SU-DHL-6 (cell line): ENCODE measurements at regions not wholly inside any gene's neighbourhood (a gene's known extent, or its start where the extent isn't known, plus 50 kb on each side); places are given as distances from the start of the nearest gene placed in this dataset.

Source experiments
- H2AFZ ChIP-seq: fragments of 200-600 bp; sonication (generic); 2 replicates; pipeline ENCODE4 v1.6.1; 2014; ENCODE audit warnings: low read depth, mild to moderate bottlenecking, moderate library complexity, mixed read lengths, antibody characterized with exemption, low read length; ENCODE audit not compliant: severe bottlenecking
- H3F3A ChIP-seq: fragments of 200-600 bp; shearing (Covaris generic); 2 replicates; pipeline ENCODE4 v1.6.0; 2016; ENCODE audit warnings: antibody characterized with exemption, mild to moderate bottlenecking; ENCODE audit not compliant: insufficient read depth
- H3K27ac ChIP-seq: fragments of 200-600 bp; sonication (generic); 2 replicates; pipeline ENCODE4 v1.5.1; 2016; ENCODE audit warnings: low read depth, mild to moderate bottlenecking, low read length, moderate library complexity, mixed read lengths
- H3K27me3 ChIP-seq: fragments of 200-600 bp; sonication (generic), shearing (Covaris generic); 2 replicates; pipeline ENCODE4 v1.6.0; 2014; ENCODE audit warnings: mild to moderate bottlenecking, low read length
- H3K36me3 ChIP-seq: fragments of 200-600 bp; sonication (generic); 2 replicates; pipeline ENCODE4 v1.6.1; 2014; ENCODE audit warnings: mild to moderate bottlenecking, low read length, mixed read lengths
- H3K4me2 ChIP-seq: fragments of 300-600, 200-600 bp; shearing (Covaris generic), sonication (generic); 2 replicates; pipeline ENCODE4 v1.6.0; 2014; ENCODE audit warnings: low read length, low read depth, mild to moderate bottlenecking; ENCODE audit not compliant: poor library complexity, severe bottlenecking
- H3K4me3 ChIP-seq: fragments of 200-600 bp; sonication (generic); 2 replicates; pipeline ENCODE4 v1.5.1; 2014; ENCODE audit warnings: antibody characterized with exemption, low read length, mild to moderate bottlenecking, mixed read lengths; ENCODE audit not compliant: insufficient read depth, poor library complexity, severe bottlenecking
- H3K79me2 ChIP-seq: fragments of 200-600 bp; sonication (generic); 2 replicates; pipeline ENCODE4 v1.6.1; 2014; ENCODE audit warnings: mild to moderate bottlenecking, low read length, moderate library complexity; ENCODE audit not compliant: insufficient read depth
- H3K9ac ChIP-seq: fragments of 200-600 bp; sonication (generic); 2 replicates; pipeline ENCODE4 v1.7.0; 2014; ENCODE audit warnings: mild to moderate bottlenecking, low read length
- H3K9me2 ChIP-seq: fragments of 200-600 bp; sonication (generic); replicated peaks from 2 replicates; pipeline ENCODE4 v1.6.1; 2014; ENCODE audit warnings: low read length; ENCODE audit not compliant: insufficient read depth
- H3K9me3 ChIP-seq: fragments of 200-600 bp; sonication (generic); 2 replicates; pipeline ENCODE4 v1.6.1; 2014; ENCODE audit warnings: low read length, mixed read lengths; ENCODE audit not compliant: insufficient read depth
- H4K20me1 ChIP-seq: fragments of 200-600 bp; sonication (generic); 2 replicates; pipeline ENCODE4 v1.6.1; 2014; ENCODE audit warnings: low read depth, mild to moderate bottlenecking, antibody characterized with exemption, low read length, moderate library complexity, mixed read lengths
- EZH2phosphoT487 ChIP-seq: fragments of 200-600 bp; sonication (generic), shearing (Covaris generic); conservative IDR thresholded peaks from 2 replicates; pipeline ENCODE4 v1.6.1; 2018; ENCODE audit warnings: mild to moderate bottlenecking, antibody characterized with exemption, low read length, moderate library complexity, mixed read lengths
- TF ChIP-seq, protein P1 (sequence below): fragments of 200-600 bp; sonication (generic); IDR thresholded peaks from one replicate; pipeline ENCODE4 v1.5.1; 2017; ENCODE audit warnings: antibody characterized with exemption, mild to moderate bottlenecking, low read length, moderate library complexity; ENCODE audit not compliant: insufficient read depth, poor library complexity, severe bottlenecking

DNA sequence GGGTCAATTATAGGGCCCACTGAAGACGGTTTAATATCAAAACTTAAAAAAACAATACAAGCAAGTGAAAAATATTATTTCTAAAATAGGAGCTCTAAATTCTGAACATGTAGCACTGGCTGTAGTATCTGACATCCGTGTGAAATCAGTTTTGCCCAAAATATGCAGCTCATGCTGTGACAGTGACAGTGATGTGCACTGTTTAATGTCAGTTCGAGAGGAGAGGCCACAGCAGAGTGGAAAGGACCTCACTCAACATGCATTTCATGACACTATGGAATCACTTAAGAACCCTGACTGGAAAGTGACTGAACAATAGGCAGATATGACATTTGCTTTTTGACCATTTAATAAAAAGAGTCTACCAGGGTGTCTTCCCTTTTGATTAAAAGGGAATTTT is 397.0 kb downstream of the FRK start:
- no peak overlapping the region for H3K4me3 ChIP-seq
- no peaks in the 10 kb centered on the region for H3F3A ChIP-seq
- no peak overlapping the region for H3K9ac ChIP-seq
- H4K20me1 ChIP-seq: no peaks in the 10 kb centered on the region
- no peaks in the 10 kb centered on the region for H3K9me2 ChIP-seq
- no peak overlapping the region for H3K4me2 ChIP-seq
- H3K27me3 ChIP-seq: no peaks in the 10 kb centered on the region
- no peaks in the 10 kb centered on the region for H3K79me2 ChIP-seq
- H2AFZ ChIP-seq: no peak overlapping the region
- H3K27ac ChIP-seq: no peak overlapping the region
- no peaks in the 10 kb centered on the region for H3K9me3 ChIP-seq
- H3K36me3 ChIP-seq: no peaks in the 10 kb centered on the region
- no peak for TF ChIP-seq EZH2phosphoT487
- TF ChIP-seq, protein P1, sequence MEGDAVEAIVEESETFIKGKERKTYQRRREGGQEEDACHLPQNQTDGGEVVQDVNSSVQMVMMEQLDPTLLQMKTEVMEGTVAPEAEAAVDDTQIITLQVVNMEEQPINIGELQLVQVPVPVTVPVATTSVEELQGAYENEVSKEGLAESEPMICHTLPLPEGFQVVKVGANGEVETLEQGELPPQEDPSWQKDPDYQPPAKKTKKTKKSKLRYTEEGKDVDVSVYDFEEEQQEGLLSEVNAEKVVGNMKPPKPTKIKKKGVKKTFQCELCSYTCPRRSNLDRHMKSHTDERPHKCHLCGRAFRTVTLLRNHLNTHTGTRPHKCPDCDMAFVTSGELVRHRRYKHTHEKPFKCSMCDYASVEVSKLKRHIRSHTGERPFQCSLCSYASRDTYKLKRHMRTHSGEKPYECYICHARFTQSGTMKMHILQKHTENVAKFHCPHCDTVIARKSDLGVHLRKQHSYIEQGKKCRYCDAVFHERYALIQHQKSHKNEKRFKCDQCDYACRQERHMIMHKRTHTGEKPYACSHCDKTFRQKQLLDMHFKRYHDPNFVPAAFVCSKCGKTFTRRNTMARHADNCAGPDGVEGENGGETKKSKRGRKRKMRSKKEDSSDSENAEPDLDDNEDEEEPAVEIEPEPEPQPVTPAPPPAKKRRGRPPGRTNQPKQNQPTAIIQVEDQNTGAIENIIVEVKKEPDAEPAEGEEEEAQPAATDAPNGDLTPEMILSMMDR: no peak

DNA sequence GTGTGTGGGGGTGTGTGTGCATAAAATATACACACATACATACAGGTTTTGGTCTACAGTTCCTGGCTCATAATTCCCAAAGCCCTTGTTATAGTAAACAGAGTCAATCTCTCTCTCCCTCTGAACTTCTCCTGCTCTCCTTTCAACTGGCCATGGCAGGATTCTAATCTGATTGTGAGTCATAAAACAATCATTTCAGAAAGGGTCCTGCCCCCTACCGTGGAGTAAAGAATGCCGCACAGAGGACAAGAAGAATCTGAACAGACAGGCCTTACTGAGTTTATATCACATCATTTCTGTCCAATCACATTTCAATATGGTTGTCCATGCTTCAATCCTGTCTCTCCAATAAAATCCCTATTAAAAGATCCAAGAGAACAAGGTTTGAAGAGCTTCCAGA is 416.9 kb downstream of the FRK start:
- H3K9me2 ChIP-seq: no peaks in the 10 kb centered on the region
- no peaks in the 10 kb centered on the region for H3F3A ChIP-seq
- no peak overlapping the region for H3K4me2 ChIP-seq
- no peak overlapping the region for H3K4me3 ChIP-seq
- H3K27me3 ChIP-seq: no peaks in the 10 kb centered on the region
- no peak overlapping the region for H3K9ac ChIP-seq
- TF ChIP-seq, protein P1: no peak
- no peak for TF ChIP-seq EZH2phosphoT487
- no peak overlapping the region for H3K27ac ChIP-seq
- no peaks in the 10 kb centered on the region for H3K36me3 ChIP-seq
- H2AFZ ChIP-seq: no peak overlapping the region
- no peaks in the 10 kb centered on the region for H3K9me3 ChIP-seq
- no peaks in the 10 kb centered on the region for H3K79me2 ChIP-seq
- no peaks in the 10 kb centered on the region; the same call in 1 of the 2 replicates for H4K20me1 ChIP-seq

DNA sequence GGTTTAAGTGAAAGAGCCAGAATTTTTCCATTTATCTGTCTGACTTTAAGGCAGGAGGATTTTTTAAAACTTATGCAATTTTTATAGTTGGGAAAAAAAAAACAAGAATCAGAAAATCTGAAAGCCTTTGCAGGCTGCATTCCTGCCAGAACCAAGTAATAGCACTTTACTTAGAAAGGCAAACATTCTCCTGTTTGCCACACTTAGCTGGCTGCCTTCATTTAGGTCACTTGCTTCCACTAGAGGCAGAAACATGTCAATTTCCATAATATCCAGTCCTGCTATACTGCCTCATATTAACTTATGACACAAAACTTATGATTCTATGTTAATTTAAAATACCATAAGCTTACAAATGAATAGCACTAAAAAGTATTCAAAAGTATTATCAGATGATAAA is 425.8 kb downstream of the FRK start:
- Histone ChIP-seq H3K9me2 (no peaks in the 10 kb centered on the region; the same call in 1 of the 2 replicates), H3K9ac (no peak overlapping the region), H3K4me3 (no peak overlapping the region), H3K36me3 (no peaks in the 10 kb centered on the region), H4K20me1 (no peaks in the 10 kb centered on the region), H3K79me2 (no peaks in the 10 kb centered on the region), H3K9me3 (no peaks in the 10 kb centered on the region), H3K27ac (no peak overlapping the region), H2AFZ (no peak overlapping the region), H3K27me3 (no peaks in the 10 kb centered on the region), H3F3A (no peaks in the 10 kb centered on the region), H3K4me2 (no peak overlapping the region)
- TF ChIP-seq EZH2phosphoT487: no peak
- TF ChIP-seq, protein P1: no peak
